ENCODE measurements at regions not wholly inside any gene's neighbourhood (a gene's known extent, or its start where the extent isn't known, plus 50 kb on each side); places are given as distances from the start of the nearest gene placed in this dataset.
A peak's percentile ranks its signal among the peaks of the same experiment; 100 is the strongest.

DNA sequence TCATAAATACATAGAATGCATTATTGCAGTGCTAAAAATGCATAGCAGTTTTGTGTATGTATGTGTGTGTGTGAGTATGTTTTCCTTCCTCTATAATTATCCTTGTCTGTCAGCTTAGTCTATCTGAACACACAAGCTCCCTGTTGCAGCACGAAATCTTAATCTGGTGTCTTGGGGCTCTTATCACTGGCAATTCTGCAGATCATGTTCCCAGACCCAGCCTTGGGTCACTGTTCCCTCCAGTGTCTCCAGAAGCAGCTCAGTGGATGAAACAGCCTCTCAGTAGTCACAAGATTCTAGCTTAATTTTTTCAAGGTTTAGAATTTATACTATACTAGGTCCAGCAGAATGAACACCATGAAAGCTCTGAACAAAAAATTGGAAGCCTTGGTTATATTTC lies 777.9 kb downstream of the MRPL39 start:
- DNase-seq (ENCODE audit: insufficient read length, low spot score), result no peak
- no peak for FAIRE-seq

DNA sequence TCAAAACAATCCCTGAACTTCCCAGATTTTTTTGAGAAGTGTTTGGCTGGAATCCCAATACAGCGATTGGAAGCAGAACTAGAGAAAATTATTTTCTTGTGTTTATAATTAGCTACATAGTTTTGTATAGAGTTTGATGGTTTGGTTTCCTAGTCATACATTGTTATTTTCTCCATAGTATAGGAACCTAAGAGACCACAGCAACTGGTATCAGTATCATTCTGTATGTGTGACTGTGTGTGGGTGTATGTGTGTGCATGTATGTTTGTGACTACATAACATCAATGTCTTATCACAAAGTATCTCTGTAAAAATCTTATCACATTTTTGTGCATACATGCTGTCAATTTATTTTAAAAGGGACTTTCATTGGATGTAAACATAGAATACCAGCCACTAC lies 780.5 kb downstream of the MRPL39 start:
- DNase-seq (ENCODE audit: insufficient read length, low spot score), result no peak
- FAIRE-seq, result no peak

DNA sequence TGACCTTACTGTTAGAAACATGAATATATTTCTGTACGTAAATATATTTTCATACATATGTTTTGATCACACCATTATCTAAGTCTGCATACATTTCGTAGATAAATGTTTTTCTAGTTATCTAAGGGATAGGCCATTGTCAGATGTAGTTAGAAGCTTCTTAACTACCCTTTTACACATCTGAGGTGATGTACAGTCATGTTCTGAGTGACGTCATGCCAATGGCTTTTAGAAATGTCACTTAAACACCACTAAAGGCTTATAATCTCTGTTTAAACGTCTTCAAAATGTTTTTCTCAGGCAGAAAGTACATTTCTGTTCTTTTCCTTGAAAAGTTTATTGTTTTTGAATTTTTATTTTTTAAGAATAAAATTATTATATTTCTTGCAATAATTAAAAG lies 781.9 kb downstream of the MRPL39 start:
- DNase-seq (ENCODE audit: insufficient read length, low spot score), result no peak
- FAIRE-seq, result no peak

DNA sequence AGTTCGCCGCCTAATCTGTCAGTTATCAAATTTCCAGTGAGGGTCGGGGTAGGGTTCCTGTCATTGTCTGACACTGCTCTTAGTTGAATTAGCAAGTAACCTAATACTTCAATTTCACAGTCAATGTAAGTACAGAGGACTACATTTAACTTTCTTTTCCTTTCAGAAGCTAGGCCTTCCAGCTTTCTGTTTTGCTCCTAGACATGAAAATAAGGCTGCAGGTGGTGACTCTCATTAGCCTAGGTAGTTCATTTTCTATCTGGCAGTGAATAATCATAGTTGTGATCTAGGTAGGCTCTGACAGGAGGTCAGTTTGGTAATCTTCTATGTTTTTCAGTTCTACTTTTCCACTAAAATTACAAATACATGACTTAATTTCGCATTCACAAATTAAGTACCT lies 783.1 kb downstream of the MRPL39 start:
- DNase-seq (ENCODE audit: insufficient read length, low spot score) (no peak), FAIRE-seq (no peak)

DNA sequence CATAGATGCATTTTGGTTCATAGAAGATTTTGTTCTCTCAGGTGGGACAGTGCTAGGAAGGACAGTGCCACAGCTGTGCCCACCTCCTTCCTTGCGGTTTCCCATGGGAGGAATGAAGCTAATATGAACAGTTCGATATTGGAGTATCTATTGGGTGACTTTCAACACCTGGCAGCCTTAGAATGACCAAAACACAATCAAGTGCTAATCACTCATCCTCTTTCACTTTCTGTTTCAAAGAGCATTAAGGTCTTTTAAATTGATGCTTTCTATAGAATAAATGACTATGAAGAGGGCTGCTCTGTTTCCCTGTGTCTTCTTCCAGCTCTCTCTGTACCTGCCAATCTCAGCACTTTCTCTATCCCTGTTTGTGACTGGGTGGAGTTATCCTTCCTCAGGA lies 784.0 kb downstream of the MRPL39 start:
- no peak for DNase-seq (ENCODE audit: insufficient read length, low spot score)
- FAIRE-seq, result no peak

DNA sequence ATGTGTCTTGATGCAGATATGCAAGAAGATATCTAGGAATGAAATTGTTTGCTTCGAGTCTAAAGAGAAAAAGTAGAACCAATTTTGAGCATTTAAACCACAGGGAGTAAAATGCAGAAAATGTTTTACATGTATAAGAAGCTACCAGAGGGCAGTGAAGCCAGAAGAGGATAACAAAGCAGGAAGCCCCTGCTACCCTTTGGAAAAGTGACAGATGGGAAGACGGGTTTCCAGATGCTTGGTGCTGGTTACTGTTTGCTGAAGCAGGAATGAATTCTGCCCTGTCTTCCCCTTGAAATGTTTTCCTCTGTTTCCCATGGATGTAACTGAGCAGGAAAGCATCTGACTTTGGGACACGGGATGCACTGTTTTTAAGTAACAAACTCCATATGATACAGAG lies 822.2 kb downstream of the MRPL39 start:
- DNase-seq (ENCODE audit: insufficient read length, low spot score) (no peak), FAIRE-seq (no peak)

DNA sequence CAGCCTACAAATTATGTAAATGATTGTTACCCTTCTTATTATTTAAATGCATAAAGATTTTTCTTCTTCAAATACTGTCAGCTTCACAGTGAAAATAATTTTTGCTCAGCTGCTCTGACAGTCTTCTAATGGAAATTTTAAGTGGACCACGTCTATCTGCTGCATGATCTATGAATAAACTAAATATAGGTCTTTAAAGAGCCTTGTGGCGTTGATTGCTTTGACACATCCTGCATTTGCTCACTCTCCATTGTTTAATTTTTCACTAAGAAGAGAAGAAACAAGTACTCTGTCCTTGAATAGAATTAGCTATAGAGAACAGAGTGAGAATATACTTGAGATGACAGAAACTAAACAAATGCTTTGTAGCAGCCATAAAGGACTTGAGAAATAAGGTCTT lies 826.1 kb downstream of the MRPL39 start:
- DNase-seq (ENCODE audit: insufficient read length, low spot score) (no peak), FAIRE-seq (no peak)

DNA sequence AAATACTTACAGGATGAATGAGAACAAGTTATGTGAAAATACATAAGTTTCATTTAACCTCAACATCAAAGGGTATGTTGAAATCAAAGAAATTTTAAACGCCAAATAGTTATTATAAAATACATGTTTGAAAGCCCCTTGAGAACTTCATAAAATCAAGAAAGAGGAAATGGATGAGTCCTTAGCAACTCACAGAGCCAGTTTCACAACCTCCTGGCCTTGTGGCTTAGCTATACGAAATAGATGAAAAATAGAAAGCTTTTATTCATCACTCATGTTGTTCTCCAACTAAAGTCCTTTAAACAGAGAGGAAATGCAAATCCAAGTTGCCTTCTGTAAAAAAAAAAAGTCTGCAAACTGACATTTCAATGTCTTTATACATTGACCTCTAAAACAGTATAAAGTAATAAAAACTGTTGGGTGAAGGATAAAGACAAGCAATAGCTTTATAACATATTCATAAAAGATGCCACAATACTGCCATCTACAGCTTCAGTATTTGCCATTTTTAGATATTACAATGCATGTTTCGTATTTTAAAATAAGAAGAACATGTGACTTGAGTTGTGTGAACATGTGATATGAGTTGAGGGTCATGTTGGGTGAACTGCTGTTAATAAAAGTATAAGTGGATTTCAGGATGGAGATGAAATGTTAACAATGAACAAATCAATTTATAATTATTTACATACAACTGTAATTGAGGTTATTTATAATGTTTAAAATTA lies 847.8 kb downstream of the MRPL39 start:
- FAIRE-seq (no peak), DNase-seq (ENCODE audit: insufficient read length, low spot score) (no peak)

DNA sequence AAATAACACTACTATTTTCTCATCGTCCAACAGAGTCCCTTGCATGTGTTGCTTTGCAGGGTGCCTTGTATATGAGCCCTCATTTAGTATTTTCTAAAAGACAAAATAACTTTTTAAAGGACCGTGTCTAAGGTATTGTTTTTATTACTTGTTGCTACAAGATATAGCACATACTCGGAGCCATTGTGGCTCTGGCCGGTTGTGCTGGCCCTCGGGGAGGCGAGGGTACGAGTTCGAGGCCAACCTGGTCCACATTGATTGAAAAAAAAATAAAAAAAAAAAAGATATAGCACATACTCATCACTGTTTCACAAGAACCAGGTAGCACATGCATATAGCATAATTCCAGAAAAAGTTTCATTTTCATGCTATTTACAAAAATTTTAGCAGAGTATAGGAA lies 869.2 kb downstream of the MRPL39 start:
- FAIRE-seq, result no peak
- no peak for DNase-seq (ENCODE audit: insufficient read length, low spot score)

DNA sequence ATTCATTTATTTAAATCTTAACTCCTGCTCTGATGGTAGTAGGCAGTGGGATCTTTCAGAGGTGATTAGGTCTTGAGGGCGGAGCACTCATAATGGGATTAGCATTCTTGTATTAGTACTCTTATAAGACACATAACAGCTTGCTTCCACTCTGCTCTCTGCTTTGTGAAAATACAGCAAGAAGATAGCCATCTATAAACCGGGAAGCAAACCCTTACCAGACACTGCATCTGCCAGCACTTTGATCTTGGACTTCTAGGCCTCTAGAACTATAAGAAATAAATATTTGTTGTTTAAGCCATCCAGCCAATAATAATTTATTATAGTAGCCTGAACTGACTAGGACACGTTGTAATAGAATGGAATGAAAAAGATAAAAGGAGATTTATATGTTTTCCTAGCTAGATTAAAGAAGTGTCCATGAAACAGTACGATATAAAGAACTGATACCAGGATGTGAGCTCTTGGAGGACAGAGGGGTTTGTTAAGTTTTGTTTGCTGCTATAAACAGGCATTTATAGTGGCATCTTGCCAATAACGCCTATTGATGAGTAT lies 869.9 kb downstream of the MRPL39 start:
- FAIRE-seq, result no peak
- DNase-seq (ENCODE audit: insufficient read length, low spot score), result no peak

DNA sequence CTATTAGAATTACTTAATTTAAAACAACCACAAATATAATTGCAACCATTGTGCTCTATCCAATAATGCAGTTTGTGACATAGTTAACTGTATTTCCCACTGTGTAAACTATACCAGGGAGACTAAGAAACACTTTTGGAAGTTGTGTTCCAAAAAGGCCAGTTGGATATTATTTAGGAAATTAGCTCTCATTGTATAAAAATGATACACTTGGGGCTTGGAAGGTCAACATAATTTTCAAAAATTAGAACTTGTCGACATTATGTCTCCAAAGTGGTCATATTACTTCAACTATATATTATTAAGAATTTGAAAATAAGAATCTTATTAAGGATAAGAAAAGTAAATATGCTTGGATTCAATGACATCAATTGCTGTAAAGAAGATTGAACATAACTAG lies 876.6 kb downstream of the MRPL39 start:
- DNase-seq (ENCODE audit: insufficient read length, low spot score) (no peak), FAIRE-seq (no peak)

DNA sequence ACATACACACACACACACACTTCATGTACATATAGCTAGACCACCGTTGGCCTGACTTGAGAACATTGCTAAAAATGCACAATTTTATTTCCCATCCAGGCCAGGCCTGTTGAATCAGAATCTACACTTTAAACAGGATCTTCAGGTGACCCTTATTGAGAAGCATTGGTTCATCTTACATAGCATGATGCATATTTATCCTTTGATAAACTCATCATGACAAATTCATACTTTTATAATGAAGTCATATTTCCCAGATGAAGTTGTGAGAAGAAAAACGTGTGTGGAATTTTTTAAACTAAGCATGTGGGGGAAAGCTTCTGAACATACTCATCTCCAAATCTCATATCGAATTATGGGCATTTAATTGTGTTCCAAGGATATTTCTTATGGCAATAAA lies 877.7 kb downstream of the MRPL39 start:
- no peak for FAIRE-seq
- DNase-seq (ENCODE audit: insufficient read length, low spot score), result no peak

DNA sequence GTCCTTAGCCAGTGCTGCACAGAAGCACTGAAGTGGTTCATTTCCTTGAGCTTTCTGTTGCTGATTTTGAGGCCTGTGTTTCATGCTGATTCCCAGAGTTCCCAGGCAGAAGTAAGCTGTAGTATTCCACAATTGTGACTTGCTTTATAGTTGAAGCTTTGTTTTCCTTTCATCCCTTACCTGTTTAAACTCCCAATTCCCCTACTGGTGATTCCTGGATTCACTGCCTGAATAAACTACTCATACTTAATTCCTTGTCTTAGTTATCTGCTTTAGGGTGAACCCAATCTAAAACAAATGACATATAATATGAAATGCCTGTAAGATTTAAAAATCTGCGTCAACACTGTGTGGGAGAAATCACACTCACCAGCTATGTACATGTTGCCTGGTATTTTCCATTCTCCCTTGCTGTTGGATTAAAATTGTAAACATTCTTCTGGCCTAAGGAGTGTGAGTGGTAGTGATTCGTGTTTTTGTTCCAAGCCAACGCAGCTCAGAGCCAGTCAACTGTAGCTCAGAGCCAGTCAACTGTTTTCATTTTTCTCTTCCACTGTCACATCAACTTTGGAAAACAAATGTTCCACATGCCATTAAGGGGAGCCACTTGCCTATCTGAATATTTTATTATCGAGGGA lies 879.4 kb downstream of the MRPL39 start:
- FAIRE-seq, result no peak

DNA sequence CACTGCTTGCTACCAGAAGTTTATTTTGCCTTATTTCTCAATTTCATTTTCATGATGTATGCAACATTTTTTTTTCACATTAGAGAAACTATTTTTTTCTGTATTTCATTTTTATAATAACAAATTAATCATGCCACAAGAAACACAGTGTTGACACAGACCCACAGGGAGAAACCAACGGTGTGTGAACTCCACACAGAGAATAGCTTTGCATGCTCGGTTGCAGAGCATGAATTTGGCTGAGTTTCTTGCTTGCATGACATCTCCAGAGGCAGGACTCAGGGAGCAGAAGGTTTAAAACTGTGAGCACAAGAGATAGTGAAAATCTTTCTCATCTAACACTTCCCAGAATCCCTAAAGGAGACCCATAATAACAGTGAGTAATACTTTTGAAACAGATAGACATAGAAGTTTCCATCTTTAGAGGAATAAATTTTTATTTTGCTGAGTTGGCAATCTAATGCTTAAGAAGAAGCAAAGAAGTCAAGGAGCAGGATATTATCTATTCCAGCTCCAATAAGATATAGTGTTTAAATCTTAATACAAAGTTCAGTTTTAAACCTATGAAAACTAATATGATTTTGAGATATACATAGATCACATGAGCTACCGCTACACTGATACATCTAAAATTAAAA lies 890.9 kb downstream of the MRPL39 start:
- DNase-seq (ENCODE audit: insufficient read length, low spot score) (no peak), FAIRE-seq (no peak)

More for the DNA sequence above, 879.4 kb downstream of the MRPL39 start:
- no peak for DNase-seq (ENCODE audit: insufficient read length, low spot score)

DNA sequence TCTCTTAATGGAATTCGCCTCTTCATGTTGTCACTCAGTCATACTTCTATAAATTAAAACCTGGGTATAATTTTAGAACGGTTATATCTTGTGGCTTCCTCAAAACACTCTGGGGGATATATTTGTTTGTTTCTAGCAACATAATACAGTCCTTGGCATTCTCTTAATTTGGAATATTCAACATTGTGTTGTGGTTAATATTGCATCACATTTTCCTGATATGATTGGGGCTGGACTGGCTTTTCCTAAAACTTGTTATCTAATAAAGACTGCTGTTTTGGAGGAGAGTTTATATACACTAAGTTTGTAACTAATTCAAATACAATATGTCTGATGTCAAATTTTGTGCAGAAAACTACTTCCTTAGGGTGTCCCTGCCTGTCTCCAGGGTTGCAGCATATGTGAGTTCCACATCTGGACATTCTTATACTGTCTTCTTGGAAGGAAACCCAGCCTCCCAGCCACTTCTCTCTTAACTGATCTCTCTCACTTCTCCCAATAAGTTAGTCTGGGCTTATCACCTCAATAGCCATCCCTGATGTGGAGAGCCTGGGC lies 892.6 kb downstream of the MRPL39 start:
- DNase-seq (ENCODE audit: insufficient read length, low spot score), result no peak
- no peak for FAIRE-seq

DNA sequence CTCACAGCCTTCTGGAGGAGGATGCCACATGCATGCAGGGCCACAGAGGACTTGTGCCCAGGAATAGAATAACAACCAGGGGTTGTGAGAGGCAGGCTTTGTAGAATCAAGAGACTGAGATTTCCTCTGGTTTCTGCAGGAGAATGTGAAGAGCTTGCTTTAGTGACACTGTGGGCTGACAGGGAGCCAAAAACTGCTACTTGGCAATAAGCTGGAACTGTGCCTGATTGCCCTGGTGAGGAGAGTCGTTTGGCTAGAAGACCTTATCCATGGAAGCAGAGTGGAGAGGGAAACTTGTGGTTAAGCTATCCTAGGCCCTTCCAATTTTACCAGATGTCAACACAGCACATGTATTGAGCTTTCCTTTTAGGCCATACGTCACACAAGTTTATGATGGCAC lies 902.1 kb downstream of the MRPL39 start:
- DNase-seq (ENCODE audit: insufficient read length, low spot score), result no peak
- no peak for FAIRE-seq

DNA sequence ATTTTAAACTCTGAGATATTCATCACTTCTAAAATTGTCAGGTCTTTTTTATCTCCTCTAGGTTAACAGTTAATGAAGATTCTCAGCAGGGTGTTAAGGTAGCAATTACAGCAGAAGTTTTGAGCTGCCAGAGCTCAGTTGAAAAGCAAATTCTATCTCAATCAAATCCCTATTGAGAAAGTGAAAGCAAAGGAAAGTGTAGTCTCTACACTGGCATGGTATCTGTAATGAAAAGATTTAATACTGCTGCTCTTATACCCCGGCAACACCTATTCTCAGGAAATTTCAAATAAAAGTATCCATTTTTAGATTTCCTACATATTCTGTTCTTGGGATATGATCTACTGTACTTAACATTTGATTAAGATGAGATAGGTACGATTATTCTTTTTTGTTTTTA lies 913.5 kb downstream of the MRPL39 start:
- DNase-seq (ENCODE audit: insufficient read length, low spot score), result peak; percentile 12
- no peak for FAIRE-seq

DNA sequence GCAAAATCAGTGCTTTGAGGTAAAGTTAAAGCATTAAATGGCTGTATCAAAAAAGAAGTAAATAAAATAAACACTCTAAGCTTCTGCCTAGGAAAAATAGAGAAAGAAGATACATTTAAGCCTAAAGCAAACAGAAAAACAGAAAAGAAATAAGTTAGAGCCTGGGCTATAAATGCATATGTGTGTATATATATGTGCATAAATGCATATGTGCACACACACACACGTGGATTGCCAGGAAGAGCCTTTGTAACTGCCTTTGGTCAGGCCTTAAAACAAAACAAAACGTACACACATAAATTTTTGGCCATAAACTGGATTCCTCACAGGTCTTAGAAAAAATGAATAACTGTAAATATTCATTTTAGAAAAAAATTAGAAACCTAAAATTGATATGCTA lies 925.8 kb downstream of the MRPL39 start:
- DNase-seq (ENCODE audit: insufficient read length, low spot score) (no peak), FAIRE-seq (no peak)

DNA sequence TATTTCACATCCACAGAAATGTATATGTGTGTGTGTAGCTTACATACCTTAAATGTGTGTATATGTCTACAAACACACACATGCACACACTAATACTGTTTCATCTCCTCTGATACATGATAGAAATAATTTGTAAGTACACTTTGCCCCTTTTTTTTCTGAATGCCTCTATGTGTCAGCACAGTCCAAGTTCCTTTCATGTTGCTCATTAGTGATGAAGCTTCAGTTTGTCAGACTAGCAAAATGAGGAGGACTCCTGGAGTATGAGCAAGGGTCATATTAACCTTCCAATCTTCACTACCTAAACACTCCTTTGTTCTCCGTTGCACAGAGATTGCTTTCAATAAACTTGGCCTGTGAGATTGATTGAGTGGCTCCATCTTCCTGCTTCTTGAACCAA lies 935.4 kb downstream of the MRPL39 start:
- no peak for FAIRE-seq
- no peak for DNase-seq (ENCODE audit: insufficient read length, low spot score)

DNA sequence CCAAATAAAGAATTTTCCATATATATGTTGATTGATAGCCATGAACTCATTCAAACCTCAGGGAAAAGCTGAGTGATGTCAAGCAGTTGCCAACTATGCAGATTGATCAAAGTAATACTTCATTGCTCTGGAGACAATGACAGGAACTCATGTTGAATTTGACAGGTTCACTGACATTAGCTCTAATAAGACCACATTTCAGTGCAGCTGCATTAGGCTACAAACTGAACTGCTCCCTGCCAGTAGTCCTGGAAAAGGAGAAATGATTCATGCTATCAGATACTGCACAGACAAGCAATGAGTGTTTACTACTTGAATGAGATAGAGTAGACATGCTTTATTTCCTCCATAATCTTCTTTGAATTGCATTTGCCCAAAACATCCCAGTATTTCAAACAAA lies 948.4 kb downstream of the MRPL39 start:
- peak; percentile 13 for FAIRE-seq
- DNase-seq (ENCODE audit: insufficient read length, low spot score), result no peak

DNA sequence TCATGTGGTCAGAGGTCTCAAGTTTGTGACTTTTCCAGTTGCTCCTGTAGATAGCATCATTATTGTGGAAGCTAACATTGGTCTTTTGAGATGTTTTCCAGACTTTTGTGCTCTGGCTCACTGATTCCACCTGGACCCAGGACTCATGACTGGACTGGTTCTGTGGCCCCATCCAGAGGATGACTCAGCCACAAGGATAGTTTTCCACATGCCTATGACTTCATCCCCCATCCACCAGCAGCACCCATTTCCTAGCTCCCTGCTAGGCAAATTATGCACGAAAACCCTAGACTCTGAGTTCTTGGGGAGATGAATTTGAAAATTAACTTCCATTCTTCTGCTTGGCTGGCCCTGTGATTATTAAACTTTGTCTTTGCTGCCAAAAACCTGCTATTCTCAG lies 949.3 kb downstream of the MRPL39 start:
- DNase-seq (ENCODE audit: insufficient read length, low spot score) (no peak), FAIRE-seq (no peak)

DNA sequence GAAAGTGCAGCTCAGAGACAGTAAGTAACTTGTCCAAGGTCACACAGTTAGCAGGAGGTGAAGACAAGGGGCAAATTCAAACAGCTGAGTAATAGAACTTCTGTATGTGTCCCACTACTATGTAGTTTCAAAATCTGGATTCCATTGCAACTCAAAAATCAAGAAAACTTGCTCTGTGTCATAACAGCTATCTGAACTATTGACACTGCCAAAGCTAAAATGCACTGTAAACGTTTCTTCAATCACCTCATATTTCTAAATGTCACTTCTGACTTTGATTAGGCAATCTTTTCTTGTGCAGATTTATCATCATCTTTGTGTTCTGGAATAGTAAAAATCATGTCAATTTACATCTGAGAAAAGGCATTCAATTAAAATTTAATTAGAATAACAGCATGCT lies 957.6 kb downstream of the MRPL39 start:
- no peak for FAIRE-seq
- DNase-seq (ENCODE audit: insufficient read length, low spot score), result no peak

Measured in HTR-8/SVneo (cell line).